ENCODE measurements at regions not wholly inside any gene's neighbourhood (a gene's known extent, or its start where the extent isn't known, plus 50 kb on each side); places are given as distances from the start of the nearest gene placed in this dataset.

DNA sequence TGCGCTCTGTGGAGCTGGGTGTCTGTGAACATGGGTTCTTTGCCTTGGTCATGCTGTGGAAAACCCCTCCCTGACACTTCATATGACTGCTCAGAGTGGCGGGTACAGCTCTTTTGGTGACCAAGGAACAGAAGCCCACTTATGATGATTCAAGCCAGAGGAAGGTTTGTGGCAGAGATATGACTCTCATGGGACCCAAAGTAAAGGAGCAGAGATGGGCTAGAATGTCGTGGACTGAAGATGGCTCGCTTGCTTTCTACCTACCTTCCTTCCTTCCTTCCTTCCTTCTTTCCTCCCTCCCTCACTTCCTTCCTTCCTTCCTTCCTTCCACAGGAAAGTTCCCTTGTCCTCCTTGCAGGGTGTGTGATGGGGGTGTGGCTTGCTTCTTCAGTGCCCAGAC lies 169.7 kb upstream of the IRX3 start:
- FAIRE-seq (no peak), ATAC-seq (no peak), DNase-seq (ENCODE audit: low read depth in 1 of 2, low spot score in 1 of 2) (no peak)
- Histone ChIP-seq H3K9me3 (no peaks in the 10 kb centered on the region), H3K4me2 (no peak overlapping the region), H3K27ac (no peak overlapping the region), H3K4me3 (no peak overlapping the region), H3K4me1 (no peaks in the 10 kb centered on the region)
- CTCF ChIA-PET, result no interaction called here
- TF ChIP-seq MAZ (IDR thresholded peaks at IDR 0.05; ENCODE audit: borderline replicate concordance, low read depth, low read length) (no peak), RFX5 (IDR thresholded peaks at IDR 0.05) (no peak), HOXA7 (CRISPR knock-in tag; IDR thresholded peaks at IDR 0.05) (no peak), EP300 (IDR thresholded peaks at IDR 0.05) (no peak), HDAC2 (IDR thresholded peaks at IDR 0.05) (no peak)
- TF ChIP-seq, protein P1, sequence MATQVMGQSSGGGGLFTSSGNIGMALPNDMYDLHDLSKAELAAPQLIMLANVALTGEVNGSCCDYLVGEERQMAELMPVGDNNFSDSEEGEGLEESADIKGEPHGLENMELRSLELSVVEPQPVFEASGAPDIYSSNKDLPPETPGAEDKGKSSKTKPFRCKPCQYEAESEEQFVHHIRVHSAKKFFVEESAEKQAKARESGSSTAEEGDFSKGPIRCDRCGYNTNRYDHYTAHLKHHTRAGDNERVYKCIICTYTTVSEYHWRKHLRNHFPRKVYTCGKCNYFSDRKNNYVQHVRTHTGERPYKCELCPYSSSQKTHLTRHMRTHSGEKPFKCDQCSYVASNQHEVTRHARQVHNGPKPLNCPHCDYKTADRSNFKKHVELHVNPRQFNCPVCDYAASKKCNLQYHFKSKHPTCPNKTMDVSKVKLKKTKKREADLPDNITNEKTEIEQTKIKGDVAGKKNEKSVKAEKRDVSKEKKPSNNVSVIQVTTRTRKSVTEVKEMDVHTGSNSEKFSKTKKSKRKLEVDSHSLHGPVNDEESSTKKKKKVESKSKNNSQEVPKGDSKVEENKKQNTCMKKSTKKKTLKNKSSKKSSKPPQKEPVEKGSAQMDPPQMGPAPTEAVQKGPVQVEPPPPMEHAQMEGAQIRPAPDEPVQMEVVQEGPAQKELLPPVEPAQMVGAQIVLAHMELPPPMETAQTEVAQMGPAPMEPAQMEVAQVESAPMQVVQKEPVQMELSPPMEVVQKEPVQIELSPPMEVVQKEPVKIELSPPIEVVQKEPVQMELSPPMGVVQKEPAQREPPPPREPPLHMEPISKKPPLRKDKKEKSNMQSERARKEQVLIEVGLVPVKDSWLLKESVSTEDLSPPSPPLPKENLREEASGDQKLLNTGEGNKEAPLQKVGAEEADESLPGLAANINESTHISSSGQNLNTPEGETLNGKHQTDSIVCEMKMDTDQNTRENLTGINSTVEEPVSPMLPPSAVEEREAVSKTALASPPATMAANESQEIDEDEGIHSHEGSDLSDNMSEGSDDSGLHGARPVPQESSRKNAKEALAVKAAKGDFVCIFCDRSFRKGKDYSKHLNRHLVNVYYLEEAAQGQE (IDR thresholded peaks at IDR 0.05), result no peak
- WGBS (ENCODE audit: missing lambda C conversion rate), result 26% methylated on average over 4 of the region's 4 CpGs
- POLR2A ChIA-PET, result no interaction called here

DNA sequence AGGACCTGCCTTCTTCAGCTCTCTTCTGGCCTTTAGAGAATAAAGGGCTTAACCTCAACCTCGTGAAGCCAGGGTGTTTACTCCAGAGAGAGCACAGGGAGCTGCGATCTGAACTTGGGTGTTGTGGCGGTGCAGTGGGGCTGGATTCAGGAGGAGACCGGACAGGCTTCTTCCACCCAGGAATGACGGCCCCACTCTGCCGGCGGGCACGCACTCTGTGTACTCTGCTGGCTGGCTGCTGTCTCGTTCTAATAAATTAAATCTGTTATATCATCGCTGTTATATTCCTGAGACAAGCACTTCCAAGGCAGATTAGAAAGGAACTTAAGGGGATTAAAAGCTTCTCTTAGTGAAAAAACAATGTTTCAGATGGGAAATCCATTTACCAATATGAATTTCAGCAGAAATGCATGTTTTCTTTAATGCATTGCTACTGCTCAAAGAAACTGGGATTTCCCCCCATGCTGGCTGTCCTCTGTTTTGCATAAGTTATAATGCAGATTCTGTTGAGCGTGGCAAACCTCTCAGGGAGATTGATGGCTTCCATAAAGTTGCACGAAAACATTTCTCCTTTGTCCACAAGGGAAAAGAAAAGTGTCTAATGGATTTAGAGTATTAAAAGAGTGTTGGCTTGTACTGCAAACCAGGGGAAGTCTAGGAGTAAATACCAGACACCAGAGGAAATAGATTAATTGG lies 168.6 kb upstream of the IRX3 start:
- ChIA-PET POLR2A (no interaction called here), CTCF (no interaction called here)
- no peak for TF ChIP-seq ZFP36 (IDR thresholded peaks at IDR 0.05; ENCODE audit: borderline replicate concordance, partially characterized antibody)
- TF ChIP-seq FOSL2 (IDR thresholded peaks at IDR 0.05), result no peak
- no peak for TF ChIP-seq FOSL2 (CRISPR knock-in tag; IDR thresholded peaks at IDR 0.05)
- TF ChIP-seq CHD2 (IDR thresholded peaks at IDR 0.05; ENCODE audit: low read length, partially characterized antibody), result no peak
- TF ChIP-seq, protein P2, sequence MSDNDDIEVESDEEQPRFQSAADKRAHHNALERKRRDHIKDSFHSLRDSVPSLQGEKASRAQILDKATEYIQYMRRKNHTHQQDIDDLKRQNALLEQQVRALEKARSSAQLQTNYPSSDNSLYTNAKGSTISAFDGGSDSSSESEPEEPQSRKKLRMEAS (IDR thresholded peaks at IDR 0.05), result no peak
- TF ChIP-seq HOXB5 (CRISPR knock-in tag; IDR thresholded peaks at IDR 0.05), result no peak
- TF ChIP-seq RFX5 (IDR thresholded peaks at IDR 0.05), result no peak
- TF ChIP-seq NPAS2 (CRISPR knock-in tag; IDR thresholded peaks at IDR 0.05; ENCODE audit: borderline replicate concordance), result no peak
- TF ChIP-seq, protein P3, sequence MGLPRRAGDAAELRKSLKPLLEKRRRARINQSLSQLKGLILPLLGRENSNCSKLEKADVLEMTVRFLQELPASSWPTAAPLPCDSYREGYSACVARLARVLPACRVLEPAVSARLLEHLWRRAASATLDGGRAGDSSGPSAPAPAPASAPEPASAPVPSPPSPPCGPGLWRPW (IDR thresholded peaks at IDR 0.05), result no peak
- TF ChIP-seq, protein P1 (IDR thresholded peaks at IDR 0.05), result no peak
- TF ChIP-seq, protein P4, sequence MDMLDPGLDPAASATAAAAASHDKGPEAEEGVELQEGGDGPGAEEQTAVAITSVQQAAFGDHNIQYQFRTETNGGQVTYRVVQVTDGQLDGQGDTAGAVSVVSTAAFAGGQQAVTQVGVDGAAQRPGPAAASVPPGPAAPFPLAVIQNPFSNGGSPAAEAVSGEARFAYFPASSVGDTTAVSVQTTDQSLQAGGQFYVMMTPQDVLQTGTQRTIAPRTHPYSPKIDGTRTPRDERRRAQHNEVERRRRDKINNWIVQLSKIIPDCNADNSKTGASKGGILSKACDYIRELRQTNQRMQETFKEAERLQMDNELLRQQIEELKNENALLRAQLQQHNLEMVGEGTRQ (IDR thresholded peaks at IDR 0.05), result no peak
- no peaks in the 10 kb centered on the region for H3K9me3 ChIP-seq
- ATAC-seq (no peak), FAIRE-seq (no peak), DNase-seq (ENCODE audit: low read depth in 1 of 2, low spot score in 1 of 2) (no peak)
- H3K27ac ChIP-seq, result no peak overlapping the region
- no peak overlapping the region for H3K4me2 ChIP-seq
- H3K4me1 ChIP-seq, result no peaks in the 10 kb centered on the region
- H3K4me3 ChIP-seq, result no peak overlapping the region
- WGBS (ENCODE audit: missing lambda C conversion rate), result 64% methylated on average over 9 of the region's 12 CpGs

Measured in A549 (cell line).